Smooth muscle cell (in vitro differentiated cells): ENCODE measurements at regions not wholly inside any gene's neighbourhood (a gene's known extent, or its start where the extent isn't known, plus 50 kb on each side); places are given as distances from the start of the nearest gene placed in this dataset.

Source experiments
- DNase-seq: peaks from one replicate; lab custom pipeline; 2025; ENCODE audit not compliant: unreplicated experiment; lab: John Stamatoyannopoulos, UW
- H2AFZ ChIP-seq: fragments of 200-600 bp; sonication (generic); 2 replicates; pipeline ENCODE4 v1.6.0; 2016; ENCODE audit warnings: antibody characterized with exemption, low read depth, mild to moderate bottlenecking
- H3F3A ChIP-seq: fragments of 200-600 bp; sonication (generic); 2 replicates; pipeline ENCODE4 v1.6.0; 2017; ENCODE audit warnings: antibody characterized with exemption, low read depth
- H3K27ac ChIP-seq: fragments of 200-600 bp; sonication (generic); 2 replicates; pipeline ENCODE4 v1.5.1; 2016; ENCODE audit warnings: low read depth, mild to moderate bottlenecking
- H3K27me3 ChIP-seq: fragments of 200-600 bp; sonication (generic); 2 replicates; pipeline ENCODE4 v1.6.1; 2016; ENCODE audit warnings: low read depth, mild to moderate bottlenecking
- H3K36me3 ChIP-seq: fragments of 200-600 bp; sonication (generic); 2 replicates; pipeline ENCODE4 v1.5.1; 2016; ENCODE audit warnings: low read depth
- H3K4me1 ChIP-seq: fragments of 200-600 bp; sonication (generic); 2 replicates; pipeline ENCODE4 v1.5.1; 2016; ENCODE audit warnings: low read depth
- H3K4me2 ChIP-seq: fragments of 200-600 bp; sonication (generic); 2 replicates; pipeline ENCODE4 v1.6.0; 2016; ENCODE audit warnings: mild to moderate bottlenecking
- H3K4me3 ChIP-seq: fragments of 200-600 bp; sonication (generic); 2 replicates; pipeline ENCODE4 v1.5.1; 2016; ENCODE audit warnings: mild to moderate bottlenecking
- H3K79me2 ChIP-seq: fragments of 200-600 bp; sonication (generic); 2 replicates; pipeline ENCODE4 v1.6.0; 2016; ENCODE audit warnings: low read depth, mild to moderate bottlenecking
- H3K9ac ChIP-seq: fragments of 200-600 bp; sonication (generic); 2 replicates; pipeline ENCODE4 v1.6.0; 2016; ENCODE audit warnings: low read depth
- H3K9me3 ChIP-seq: fragments of 200-600 bp; sonication (generic); replicated peaks from 2 replicates; pipeline ENCODE4 v1.5.1; 2016; ENCODE audit warnings: low read depth
- H4K20me1 ChIP-seq: fragments of 200-600 bp; sonication (generic); 2 replicates; pipeline ENCODE4 v1.6.0; 2016; ENCODE audit warnings: low read depth
- whole genome bisulfite sequencing: methylation state at CpG from one replicate; pipeline ENCODE4 v1.1.7; 2016; ENCODE audit warnings: low lambda C conversion rate; 5-methylcytosine and 5-hydroxymethylcytosine counted together
- TF ChIP-seq, protein P1 (sequence below): fragments of 200-600 bp; sonication (generic); IDR thresholded peaks from 2 replicates; pipeline ENCODE4 v1.5.1; 2017; ENCODE audit warnings: borderline replicate concordance, mild to moderate bottlenecking, antibody characterized with exemption; ENCODE audit not compliant: insufficient read depth, poor library complexity, severe bottlenecking

DNA sequence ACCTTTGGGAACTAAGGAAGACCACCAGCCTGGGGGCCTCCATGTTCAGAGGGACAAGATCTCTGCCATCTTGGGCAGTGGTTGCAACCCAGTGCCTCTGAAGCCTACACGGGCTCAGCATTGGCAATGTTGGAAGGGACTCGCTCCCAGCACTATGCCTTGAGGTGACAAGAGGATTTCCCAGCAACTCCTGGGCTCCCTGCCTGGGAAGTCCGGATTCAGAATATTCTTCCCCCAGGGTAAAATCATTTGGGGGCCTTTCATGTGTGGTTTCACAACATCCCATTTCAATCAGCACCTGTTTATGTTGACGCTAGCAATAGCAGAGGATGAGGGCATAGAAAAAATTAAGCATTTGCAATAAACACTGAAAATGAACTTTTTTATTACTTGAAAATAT is 509.8 kb upstream of the MGMT start:
- Histone ChIP-seq H3K79me2 (no peaks in the 10 kb centered on the region), H3K9ac (no peak overlapping the region), H3K27me3 (peaks cover 12% of the 10 kb centered on the region), H3K4me2 (no peak overlapping the region), H3K36me3 (no peaks in the 10 kb centered on the region), H2AFZ (no peak overlapping the region), H3K9me3 (no peaks in the 10 kb centered on the region), H3F3A (no peaks in the 10 kb centered on the region), H4K20me1 (no peaks in the 10 kb centered on the region), H3K4me3 (no peak overlapping the region), H3K4me1 (no peaks in the 10 kb centered on the region), H3K27ac (no peak overlapping the region)
- TF ChIP-seq, protein P1, sequence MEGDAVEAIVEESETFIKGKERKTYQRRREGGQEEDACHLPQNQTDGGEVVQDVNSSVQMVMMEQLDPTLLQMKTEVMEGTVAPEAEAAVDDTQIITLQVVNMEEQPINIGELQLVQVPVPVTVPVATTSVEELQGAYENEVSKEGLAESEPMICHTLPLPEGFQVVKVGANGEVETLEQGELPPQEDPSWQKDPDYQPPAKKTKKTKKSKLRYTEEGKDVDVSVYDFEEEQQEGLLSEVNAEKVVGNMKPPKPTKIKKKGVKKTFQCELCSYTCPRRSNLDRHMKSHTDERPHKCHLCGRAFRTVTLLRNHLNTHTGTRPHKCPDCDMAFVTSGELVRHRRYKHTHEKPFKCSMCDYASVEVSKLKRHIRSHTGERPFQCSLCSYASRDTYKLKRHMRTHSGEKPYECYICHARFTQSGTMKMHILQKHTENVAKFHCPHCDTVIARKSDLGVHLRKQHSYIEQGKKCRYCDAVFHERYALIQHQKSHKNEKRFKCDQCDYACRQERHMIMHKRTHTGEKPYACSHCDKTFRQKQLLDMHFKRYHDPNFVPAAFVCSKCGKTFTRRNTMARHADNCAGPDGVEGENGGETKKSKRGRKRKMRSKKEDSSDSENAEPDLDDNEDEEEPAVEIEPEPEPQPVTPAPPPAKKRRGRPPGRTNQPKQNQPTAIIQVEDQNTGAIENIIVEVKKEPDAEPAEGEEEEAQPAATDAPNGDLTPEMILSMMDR = no peak
- WGBS = 48% methylated on average over 4 of the region's 4 CpGs
- DNase-seq = no peak

DNA sequence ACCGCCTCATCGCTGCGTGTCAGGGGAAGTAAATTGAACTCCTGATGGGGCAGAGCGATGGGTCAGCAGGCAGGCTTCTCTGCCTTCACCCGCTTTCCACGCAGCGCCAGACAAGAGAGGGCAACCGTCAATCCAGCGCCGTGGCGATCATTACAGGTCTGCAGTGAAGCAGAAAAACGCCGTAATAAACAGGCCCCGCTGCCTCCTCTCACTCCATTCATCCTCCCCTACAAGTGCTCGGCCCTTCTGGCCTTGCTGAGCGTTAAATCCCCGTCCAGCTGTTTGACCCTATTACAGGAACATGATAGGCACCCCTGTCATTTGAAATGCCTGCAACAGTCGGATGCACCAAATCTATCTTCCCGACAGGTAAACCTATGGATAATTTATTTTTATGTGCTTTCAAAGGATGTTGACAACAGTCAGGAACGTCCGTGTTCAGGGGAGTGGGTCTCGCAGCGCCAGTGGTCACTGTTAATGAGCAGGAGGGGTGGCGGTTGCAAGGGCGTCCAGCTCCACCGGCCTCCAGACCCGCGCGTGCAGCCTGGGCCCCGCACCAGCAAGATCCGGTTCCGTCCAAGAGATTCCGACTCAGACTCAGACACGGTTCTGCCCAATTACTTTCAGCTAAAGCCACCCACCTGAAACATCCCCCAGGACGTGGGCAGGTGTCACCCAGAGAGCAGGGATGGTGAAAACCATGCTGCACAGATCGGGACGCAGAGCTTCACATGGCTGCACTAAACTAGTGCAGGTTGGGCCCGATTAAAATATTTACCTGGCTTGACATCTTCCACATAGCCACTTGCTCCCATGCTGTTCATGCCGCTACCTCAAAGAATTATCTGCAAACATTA is 508.0 kb upstream of the MGMT start:
- Histone ChIP-seq H3K4me2 (no peak overlapping the region), H3K4me1 (no peaks in the 10 kb centered on the region), H3K9me3 (no peaks in the 10 kb centered on the region), H2AFZ (no peak overlapping the region), H3K79me2 (no peaks in the 10 kb centered on the region), H3K36me3 (no peaks in the 10 kb centered on the region), H3K27me3 (peaks cover 12% of the 10 kb centered on the region), H3K9ac (no peak overlapping the region), H4K20me1 (no peaks in the 10 kb centered on the region), H3F3A (no peaks in the 10 kb centered on the region), H3K27ac (no peak overlapping the region), H3K4me3 (no peak overlapping the region)
- 93% methylated on average over 39 of the region's 39 CpGs for WGBS
- no peak for DNase-seq
- TF ChIP-seq, protein P1 = no peak

DNA sequence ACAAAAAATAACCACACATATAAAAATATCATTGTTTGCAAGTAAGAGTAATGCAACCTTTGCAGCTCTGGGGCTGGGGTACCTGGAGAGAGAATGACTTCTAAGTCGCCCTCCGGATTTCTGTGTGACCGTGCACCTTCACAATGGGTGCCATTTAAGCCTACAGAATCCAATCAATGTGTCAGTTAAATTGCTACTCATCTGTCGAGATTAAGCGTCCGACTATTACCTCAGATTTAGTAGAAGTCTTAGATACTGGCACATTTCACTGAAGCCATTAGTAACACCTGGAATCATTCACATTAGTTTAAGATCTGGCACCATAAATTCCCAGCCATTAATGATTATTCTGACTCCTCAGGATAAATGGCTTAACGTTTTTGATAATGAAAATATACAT is 507.3 kb upstream of the MGMT start:
- Histone ChIP-seq H3K27me3 (peaks cover 12% of the 10 kb centered on the region), H4K20me1 (no peaks in the 10 kb centered on the region), H3K9ac (no peak overlapping the region), H3K79me2 (no peaks in the 10 kb centered on the region), H3K4me1 (no peaks in the 10 kb centered on the region), H3F3A (no peaks in the 10 kb centered on the region), H3K9me3 (no peaks in the 10 kb centered on the region), H3K4me3 (no peak overlapping the region), H2AFZ (no peak overlapping the region), H3K36me3 (no peaks in the 10 kb centered on the region), H3K4me2 (no peak overlapping the region), H3K27ac (no peak overlapping the region)
- TF ChIP-seq, protein P1 = no peak
- no peak for DNase-seq
- WGBS = 89% methylated on average over 7 of the region's 7 CpGs

DNA sequence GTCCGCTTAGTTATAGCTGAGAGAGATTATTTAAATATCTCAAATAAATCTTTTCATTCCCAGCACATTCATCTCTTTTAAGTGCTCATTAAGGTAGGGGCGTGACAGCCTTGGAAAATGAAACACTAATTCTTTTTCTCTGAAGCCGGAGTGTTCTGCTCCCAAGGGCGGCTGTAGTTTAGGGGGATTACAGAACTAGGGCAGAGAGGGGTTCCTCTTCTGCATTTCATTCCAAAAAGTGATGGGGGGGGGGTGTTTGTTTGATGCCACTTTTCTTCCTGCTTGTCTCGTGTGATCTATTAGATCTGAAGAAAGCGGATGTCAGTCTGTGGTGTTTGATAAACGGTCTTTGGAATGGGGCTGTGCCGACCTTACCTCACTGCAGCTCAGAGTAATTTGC is 506.5 kb upstream of the MGMT start:
- Histone ChIP-seq H3F3A (no peaks in the 10 kb centered on the region), H3K9ac (no peak overlapping the region), H2AFZ (no peak overlapping the region), H3K4me3 (no peak overlapping the region), H3K4me1 (no peaks in the 10 kb centered on the region), H3K4me2 (no peak overlapping the region), H3K27me3 (peaks cover 12% of the 10 kb centered on the region), H3K36me3 (no peaks in the 10 kb centered on the region), H3K9me3 (no peaks in the 10 kb centered on the region), H4K20me1 (no peaks in the 10 kb centered on the region), H3K27ac (no peak overlapping the region), H3K79me2 (no peaks in the 10 kb centered on the region)
- DNase-seq = no peak
- TF ChIP-seq, protein P1 = no peak
- WGBS = 83% methylated on average over 8 of the region's 8 CpGs
